ENCODE measurements at regions not wholly inside any gene's neighbourhood (a gene's known extent, or its start where the extent isn't known, plus 50 kb on each side); places are given as distances from the start of the nearest gene placed in this dataset.

DNA sequence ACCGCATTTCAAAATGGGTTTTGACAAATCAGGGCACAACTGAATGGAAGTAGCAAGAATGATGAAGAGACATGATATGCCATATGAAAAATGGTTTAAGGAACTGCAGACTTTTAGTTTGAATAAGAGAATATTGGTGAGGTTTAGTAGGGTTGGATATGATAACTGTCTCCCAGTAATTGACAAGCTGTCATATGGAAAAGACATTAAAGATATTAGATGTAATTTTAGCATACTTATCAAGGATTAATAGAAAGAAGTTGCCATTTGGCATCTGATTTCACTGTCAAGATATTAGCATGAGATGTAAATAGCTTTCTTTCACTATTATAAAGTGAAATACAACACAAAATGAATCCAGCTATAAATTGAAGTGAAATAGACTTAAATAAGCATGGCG, 169.0 kb upstream of the MPDZ start:
- no peak overlapping the region for H3K27ac ChIP-seq (ENCODE audit: low read length)
- no peak overlapping the region for H3K4me3 ChIP-seq (ENCODE audit: low read length)
- H3F3A ChIP-seq (ENCODE audit: insufficient read depth, low read length), result no peaks in the 10 kb centered on the region
- no peak for DNase-seq
- no peak overlapping the region for H3K9ac ChIP-seq (ENCODE audit: low read length)
- H3K27me3 ChIP-seq (replicated peaks; ENCODE audit: insufficient read depth, low read length), result no peaks in the 10 kb centered on the region
- no peaks in the 10 kb centered on the region for H3K9me2 ChIP-seq (replicated peaks; ENCODE audit: insufficient read depth, low read length)
- no peaks in the 10 kb centered on the region for H3K9me3 ChIP-seq (replicated peaks; ENCODE audit: insufficient read depth, low read length)
- H3K79me2 ChIP-seq (ENCODE audit: low read length), result no peaks in the 10 kb centered on the region
- TF ChIP-seq, protein P1, sequence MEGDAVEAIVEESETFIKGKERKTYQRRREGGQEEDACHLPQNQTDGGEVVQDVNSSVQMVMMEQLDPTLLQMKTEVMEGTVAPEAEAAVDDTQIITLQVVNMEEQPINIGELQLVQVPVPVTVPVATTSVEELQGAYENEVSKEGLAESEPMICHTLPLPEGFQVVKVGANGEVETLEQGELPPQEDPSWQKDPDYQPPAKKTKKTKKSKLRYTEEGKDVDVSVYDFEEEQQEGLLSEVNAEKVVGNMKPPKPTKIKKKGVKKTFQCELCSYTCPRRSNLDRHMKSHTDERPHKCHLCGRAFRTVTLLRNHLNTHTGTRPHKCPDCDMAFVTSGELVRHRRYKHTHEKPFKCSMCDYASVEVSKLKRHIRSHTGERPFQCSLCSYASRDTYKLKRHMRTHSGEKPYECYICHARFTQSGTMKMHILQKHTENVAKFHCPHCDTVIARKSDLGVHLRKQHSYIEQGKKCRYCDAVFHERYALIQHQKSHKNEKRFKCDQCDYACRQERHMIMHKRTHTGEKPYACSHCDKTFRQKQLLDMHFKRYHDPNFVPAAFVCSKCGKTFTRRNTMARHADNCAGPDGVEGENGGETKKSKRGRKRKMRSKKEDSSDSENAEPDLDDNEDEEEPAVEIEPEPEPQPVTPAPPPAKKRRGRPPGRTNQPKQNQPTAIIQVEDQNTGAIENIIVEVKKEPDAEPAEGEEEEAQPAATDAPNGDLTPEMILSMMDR (IDR thresholded peaks at IDR 0.05; ENCODE audit: low read length), result no peak
- TF ChIP-seq EZH2phosphoT487 (IDR thresholded peaks at IDR 0.05; ENCODE audit: low read length) (no peak), EZH2 (optimal IDR thresholded peaks at IDR 0.05; ENCODE audit: low read depth, low read length) (no peak)
- no peaks in the 10 kb centered on the region for H3K36me3 ChIP-seq (replicated peaks; ENCODE audit: insufficient read depth, low read length)
- H3K4me1 ChIP-seq (ENCODE audit: low read length), result no peaks in the 10 kb centered on the region
- no peak overlapping the region for H2AFZ ChIP-seq (ENCODE audit: low read length)
- H4K20me1 ChIP-seq (ENCODE audit: insufficient read depth, low read length), result no peaks in the 10 kb centered on the region
- H3K4me2 ChIP-seq (ENCODE audit: low read depth, low read length), result no peak overlapping the region

DNA sequence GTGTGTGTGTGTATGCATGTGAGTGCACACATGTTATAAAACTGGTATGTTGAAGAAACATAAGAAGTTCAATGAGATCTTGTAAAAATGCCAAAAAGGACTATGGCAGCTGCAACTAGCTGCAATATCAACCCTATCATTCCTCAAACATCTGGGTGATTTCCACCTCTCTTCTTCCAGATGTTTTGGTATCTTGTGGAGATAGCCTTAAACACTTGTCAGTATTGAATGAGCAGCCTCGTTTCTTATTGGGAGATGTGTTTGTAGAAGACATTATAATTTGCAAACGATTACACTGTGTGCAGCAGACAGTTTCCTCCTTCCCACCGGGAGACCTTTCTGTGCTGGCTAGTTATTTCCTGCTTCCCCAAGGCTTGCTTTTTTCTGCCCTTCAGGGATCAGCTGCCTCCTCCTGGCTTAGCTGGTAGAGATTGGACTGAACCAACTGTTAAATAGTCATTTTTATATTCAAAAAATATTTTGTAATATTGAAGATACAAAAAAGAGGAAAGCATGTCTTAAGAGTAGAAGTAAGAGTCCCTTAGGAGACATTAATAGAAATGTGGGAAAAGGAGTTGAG, 168.4 kb upstream of the MPDZ start:
- no peak for DNase-seq
- Histone ChIP-seq H3K9me3 (replicated peaks; ENCODE audit: insufficient read depth, low read length) (no peaks in the 10 kb centered on the region), H4K20me1 (ENCODE audit: insufficient read depth, low read length) (no peaks in the 10 kb centered on the region), H3K9me2 (replicated peaks; ENCODE audit: insufficient read depth, low read length) (no peaks in the 10 kb centered on the region), H3F3A (ENCODE audit: insufficient read depth, low read length) (no peaks in the 10 kb centered on the region), H3K4me1 (ENCODE audit: low read length) (no peaks in the 10 kb centered on the region), H3K27me3 (replicated peaks; ENCODE audit: insufficient read depth, low read length) (no peaks in the 10 kb centered on the region), H3K79me2 (ENCODE audit: low read length) (no peaks in the 10 kb centered on the region), H3K4me2 (ENCODE audit: low read depth, low read length) (no peak overlapping the region), H3K9ac (ENCODE audit: low read length) (no peak overlapping the region), H2AFZ (ENCODE audit: low read length) (no peak overlapping the region), H3K4me3 (ENCODE audit: low read length) (no peak overlapping the region), H3K36me3 (replicated peaks; ENCODE audit: insufficient read depth, low read length) (no peaks in the 10 kb centered on the region), H3K27ac (ENCODE audit: low read length) (no peak overlapping the region)
- TF ChIP-seq, protein P1 (IDR thresholded peaks at IDR 0.05; ENCODE audit: low read length), result no peak
- TF ChIP-seq EZH2 (optimal IDR thresholded peaks at IDR 0.05; ENCODE audit: low read depth, low read length), result no peak
- TF ChIP-seq EZH2phosphoT487 (IDR thresholded peaks at IDR 0.05; ENCODE audit: low read length), result no peak

DNA sequence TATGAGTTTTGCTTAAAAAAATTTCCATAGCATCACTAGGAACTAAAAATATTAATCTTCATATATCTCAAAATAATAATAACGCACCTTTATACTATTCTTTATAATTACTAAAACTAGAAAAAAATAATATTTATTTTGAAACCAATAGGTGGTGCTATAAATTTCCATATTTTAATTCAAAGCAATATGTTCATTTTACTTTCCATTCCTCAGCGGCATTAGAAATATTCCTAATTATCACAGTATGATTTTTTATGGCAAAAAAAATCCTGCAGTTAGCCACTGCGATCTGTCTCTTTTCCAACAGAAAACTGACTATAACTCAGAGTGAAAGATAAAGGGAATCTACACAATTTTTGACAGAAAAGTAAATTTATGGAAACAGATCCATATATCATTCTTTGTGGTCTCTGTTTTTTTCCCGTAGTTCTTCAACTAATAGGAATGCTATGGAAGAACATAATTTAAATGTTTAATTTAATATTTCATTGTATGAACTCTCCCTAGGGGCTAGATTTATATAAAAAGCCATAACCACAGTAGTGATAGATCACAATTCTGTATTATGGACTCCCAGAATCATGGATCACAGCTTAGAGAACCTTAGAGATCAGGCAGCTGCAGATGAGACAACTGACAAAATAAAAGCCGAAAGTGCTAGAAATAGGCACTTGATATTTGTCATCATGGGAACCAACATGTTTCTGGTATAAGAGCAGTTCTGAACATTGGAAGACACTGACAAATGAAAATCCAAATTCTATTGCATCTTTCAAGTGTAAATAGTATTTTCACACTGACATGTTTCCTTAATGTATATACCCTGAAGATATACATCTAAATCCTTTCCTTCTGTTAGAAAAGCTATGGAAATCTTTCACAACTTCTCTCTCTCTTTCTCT, 167.7 kb upstream of the MPDZ start:
- DNase-seq, result no peak
- H3K9me3 ChIP-seq (replicated peaks; ENCODE audit: insufficient read depth, low read length), result no peaks in the 10 kb centered on the region
- no peaks in the 10 kb centered on the region for H3K4me1 ChIP-seq (ENCODE audit: low read length)
- H3F3A ChIP-seq (ENCODE audit: insufficient read depth, low read length), result no peaks in the 10 kb centered on the region
- no peaks in the 10 kb centered on the region for H3K36me3 ChIP-seq (replicated peaks; ENCODE audit: insufficient read depth, low read length)
- H3K9ac ChIP-seq (ENCODE audit: low read length), result no peak overlapping the region
- H3K4me2 ChIP-seq (ENCODE audit: low read depth, low read length), result no peak overlapping the region
- no peaks in the 10 kb centered on the region for H3K27me3 ChIP-seq (replicated peaks; ENCODE audit: insufficient read depth, low read length)
- H3K79me2 ChIP-seq (ENCODE audit: low read length), result no peaks in the 10 kb centered on the region
- H3K27ac ChIP-seq (ENCODE audit: low read length), result no peak overlapping the region
- H2AFZ ChIP-seq (ENCODE audit: low read length), result no peak overlapping the region
- no peak for TF ChIP-seq EZH2 (optimal IDR thresholded peaks at IDR 0.05; ENCODE audit: low read depth, low read length)
- TF ChIP-seq, protein P1 (IDR thresholded peaks at IDR 0.05; ENCODE audit: low read length), result no peak
- no peak for TF ChIP-seq EZH2phosphoT487 (IDR thresholded peaks at IDR 0.05; ENCODE audit: low read length)
- H4K20me1 ChIP-seq (ENCODE audit: insufficient read depth, low read length), result no peaks in the 10 kb centered on the region
- no peak overlapping the region for H3K4me3 ChIP-seq (ENCODE audit: low read length)
- no peaks in the 10 kb centered on the region for H3K9me2 ChIP-seq (replicated peaks; ENCODE audit: insufficient read depth, low read length)
